GM12878 (cell line): ENCODE measurements at regions not wholly inside any gene's neighbourhood (a gene's known extent, or its start where the extent isn't known, plus 50 kb on each side); places are given as distances from the start of the nearest gene placed in this dataset.

Experiments
- ATAC-seq: fragments of 200-7000 bp; cut with Tn5 transposase; 3 replicates; pipeline ENCODE4 v1.9.1; 2020; ENCODE audit warnings: mild to moderate bottlenecking, moderate library complexity
- BruUV-seq: library from RNA; stranded (reverse); fragments of 400-500 nt; replicated peaks from 2 replicates; lab custom pipeline; 2021; lab: Mats Ljungman, UMichigan
- CTCF ChIA-PET: fragments of 300-600 bp; sonication (Branson Sonifier 250); formaldehyde crosslinking; extraction: SDS; loops from one replicate; lab custom pipeline; 2021; ENCODE audit warnings: inconsistent platforms; lab: Yijun Ruan, JAX
- POLR2A ChIA-PET: fragments of 350-600 bp; formaldehyde crosslinking; extraction: SDS; loops from one replicate; lab custom pipeline; 2021; ENCODE audit warnings: inconsistent platforms; lab: Charles Lee
- RAD21 ChIA-PET: fragments of 300-600 bp; sonication (Branson Sonifier 250); formaldehyde crosslinking; loops from one replicate; lab custom pipeline; 2023; ENCODE audit warnings: antibody characterized with exemption; ENCODE audit not compliant: unreplicated experiment; lab: Charles Lee
- SMC1A ChIA-PET: fragments of 300-600 bp; sonication (Branson Sonifier 250); formaldehyde crosslinking; loops from one replicate; lab custom pipeline; 2023; ENCODE audit not compliant: unreplicated experiment, uncharacterized antibody; lab: Charles Lee
- DNase-seq: peaks from one replicate; pipeline ENCODE4 v3.0.0-alpha.2; 2011; ENCODE audit warnings: low read depth, low spot score
- FAIRE-seq: peaks from 3 replicates; lab custom pipeline; 2011; peaks lifted over from hg19 to GRCh38; lab: Jason Lieb, UNC
- H2AFZ ChIP-seq: 2 replicates; pipeline ENCODE4 v1.6.0; 2011; ENCODE audit warnings: low read depth, low read length, control low read depth; ENCODE audit not compliant: control insufficient read depth
- H3K27ac ChIP-seq: 2 replicates; pipeline ENCODE4 v1.5.1; 2011; ENCODE audit warnings: control low read depth; ENCODE audit not compliant: control insufficient read depth, insufficient read depth
- H3K27me3 ChIP-seq, 2 experiments: replicated peaks in 1 of 2; 2 replicates each; pipeline versions ENCODE4 v1.6.0 to v1.6.1; 2011; ENCODE audit warnings: low read length in 1 of 2; ENCODE audit not compliant: control insufficient read depth in 2 of 2, insufficient read depth in 2 of 2
- H3K36me3 ChIP-seq, 2 experiments: 2 replicates each; pipeline ENCODE4 v1.5.1; 2011; ENCODE audit warnings: low read length in 1 of 2; ENCODE audit not compliant: control insufficient read depth in 2 of 2, insufficient read depth in 2 of 2
- H3K4me1 ChIP-seq: 2 replicates; pipeline ENCODE4 v1.6.1; 2011; ENCODE audit warnings: mild to moderate bottlenecking, low read length, moderate library complexity, mixed read lengths; ENCODE audit not compliant: control insufficient read depth, insufficient read depth
- H3K4me2 ChIP-seq: 2 replicates; pipeline ENCODE4 v1.6.0; 2011; ENCODE audit warnings: control low read depth; ENCODE audit not compliant: control insufficient read depth, insufficient read depth
- H3K4me3 ChIP-seq: fragments of 200-600 bp; sonication (generic); 2 replicates; pipeline ENCODE4 v1.5.1; 2016
- H3K79me2 ChIP-seq: 2 replicates; pipeline ENCODE4 v1.6.0; 2011; ENCODE audit warnings: low read length; ENCODE audit not compliant: control insufficient read depth, insufficient read depth
- H3K9ac ChIP-seq: 2 replicates; pipeline ENCODE4 v1.8.0; 2011; ENCODE audit warnings: low read length, control low read depth, mixed read lengths; ENCODE audit not compliant: control insufficient read depth, insufficient read depth
- H3K9me3 ChIP-seq: replicated peaks from 3 replicates; pipeline ENCODE4 v1.5.1; 2011; ENCODE audit warnings: mild to moderate bottlenecking, low read length; ENCODE audit not compliant: control insufficient read depth, insufficient read depth
- H4K20me1 ChIP-seq: 2 replicates; pipeline ENCODE4 v1.6.0; 2011; ENCODE audit not compliant: control insufficient read depth, insufficient read depth
- ASH2L ChIP-seq: fragments of 300-600, 200-600 bp; sonication (generic); IDR thresholded peaks from 2 replicates; pipeline ENCODE4 v1.6.1; 2017; ENCODE audit warnings: low read depth, mild to moderate bottlenecking, borderline replicate concordance
- CHD4 ChIP-seq: fragments of 200-600 bp; sonication (generic); IDR thresholded peaks from 2 replicates; pipeline ENCODE4 v1.6.1; 2016; ENCODE audit warnings: mild to moderate bottlenecking
- CREB1 ChIP-seq: IDR thresholded peaks from 2 replicates; pipeline ENCODE4 v1.6.1; 2012; ENCODE audit warnings: low read depth, mild to moderate bottlenecking, inconsistent platforms
- HDAC2 ChIP-seq: fragments of 200-600 bp; sonication (generic); IDR thresholded peaks from 2 replicates; pipeline ENCODE4 v1.6.1; 2017
- IKZF1 ChIP-seq: fragments of 450-650 bp; conservative IDR thresholded peaks from 2 replicates; pipeline ENCODE4 v1.6.1; 2017; ENCODE audit warnings: antibody characterized with exemption, mild to moderate bottlenecking
- IRF4 ChIP-seq: IDR thresholded peaks from 2 replicates; pipeline ENCODE4 v1.6.1; 2011; ENCODE audit warnings: low read depth, low read length
- KLF5 ChIP-seq: fragments of 450-650 bp; IDR thresholded peaks from 2 replicates; pipeline ENCODE4 v1.6.1; 2014; ENCODE audit warnings: mild to moderate bottlenecking; ENCODE audit not compliant: partially characterized antibody
- MTA2 ChIP-seq: fragments of 450-650 bp; IDR thresholded peaks from 2 replicates; pipeline ENCODE4 v1.6.1; 2016; ENCODE audit warnings: low read depth, mild to moderate bottlenecking, moderate library complexity
- MYB ChIP-seq: fragments of 150-350 bp; IDR thresholded peaks from 2 replicates; pipeline ENCODE4 v1.6.1; 2014; ENCODE audit warnings: mild to moderate bottlenecking, low read depth, low read length, borderline replicate concordance
- NFIC ChIP-seq: IDR thresholded peaks from 2 replicates; pipeline ENCODE4 v1.6.1; 2012; ENCODE audit warnings: low read depth, mild to moderate bottlenecking, inconsistent platforms, low read length, moderate library complexity
- NFXL1 ChIP-seq: fragments of 450-650 bp; IDR thresholded peaks from 2 replicates; pipeline ENCODE4 v1.6.1; 2017; ENCODE audit warnings: antibody characterized with exemption, mild to moderate bottlenecking, borderline replicate concordance
- RB1 ChIP-seq: fragments of 450-650 bp; formaldehyde crosslinking; IDR thresholded peaks from 2 replicates; pipeline ENCODE4 v1.6.1; 2017; ENCODE audit warnings: mild to moderate bottlenecking, borderline replicate concordance
- SIN3A ChIP-seq: IDR thresholded peaks from 2 replicates; pipeline ENCODE4 v1.6.1; 2012; ENCODE audit warnings: low read depth, low read length, improper control_type of control experiment
- ZBTB4 ChIP-seq: fragments of 450-650 bp; formaldehyde crosslinking; IDR thresholded peaks from 2 replicates; pipeline ENCODE4 v1.4.0; 2022; ENCODE audit warnings: mild to moderate bottlenecking, moderate library complexity
- WGBS: methylation state at CpG from one replicate; pipeline ENCODE4 v1.1.6; 2016; ENCODE audit warnings: low lambda C conversion rate; ENCODE audit not compliant: insufficient replicate concordance, insufficient coverage; ENCODE audit errors: missing lambda C conversion rate; 5-methylcytosine and 5-hydroxymethylcytosine counted together
- in situ Hi-C: fragments of 300-500 bp; cut with MboI; formaldehyde crosslinking; loops from 9 replicates; pipeline ENCODE4 v1.14.3; 2018; ENCODE audit warnings: mixed read lengths
- intact Hi-C: fragments of 100-400 bp; cut with micrococcal nuclease; formaldehyde crosslinking; loops from one replicate; pipeline ENCODE4 v1.14.2; 2022; ENCODE audit not compliant: unreplicated experiment

DNA sequence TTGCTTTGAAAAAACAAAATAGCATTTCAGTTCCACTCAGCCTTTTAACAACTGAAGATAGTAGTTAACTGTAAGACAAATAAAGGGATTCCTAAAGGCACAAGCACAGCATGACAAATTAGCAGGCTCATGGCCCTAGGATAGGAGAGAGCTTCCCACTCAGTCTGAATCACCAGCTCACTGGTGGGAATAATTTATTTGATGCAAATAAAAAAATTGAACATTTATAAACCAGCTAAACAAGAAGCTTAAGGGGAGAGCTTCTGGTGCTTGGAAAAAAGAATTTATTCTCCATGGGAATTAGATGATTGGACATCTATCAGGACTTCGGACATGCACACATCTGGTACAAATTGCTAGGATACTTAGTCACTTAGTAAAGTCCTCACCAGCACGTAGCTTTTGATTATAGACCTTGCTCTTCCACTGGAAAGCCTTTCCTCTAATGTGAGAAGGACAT lies 294.1 kb upstream of the TNC start:
- ChIA-PET POLR2A (interaction anchor here (0.6 to 1.3 kb wide), 4 partner anchors 15 to 1137 kb away, joined by 3 to 5 read pairs (median 3); no protein-coding TSS in a partner anchor), RAD21 (interaction anchor here (1.2 to 2.2 kb wide), 5 partner anchors 17 to 186 kb away, joined by 3 to 6 read pairs (median 4); no protein-coding TSS in a partner anchor), SMC1A (interaction anchor here (0.8 to 3.2 kb wide), 9 partner anchors 17 to 731 kb away, joined by 3 to 20 read pairs (median 4); partner anchors contain the start of gene TEX48), CTCF (interaction anchor here (0.7 to 1.8 kb wide), 2 partner anchors 10 to 1026 kb away, joined by 3 to 4 read pairs; no protein-coding TSS in a partner anchor)
- no peaks in the 10 kb centered on the region for H3K9me3 ChIP-seq
- H2AFZ ChIP-seq: no peak overlapping the region
- ATAC-seq (no peak), DNase-seq (no peak), FAIRE-seq (no peak)
- H3K4me2 ChIP-seq: no peak overlapping the region
- no peak for TF ChIP-seq NFXL1
- TF ChIP-seq CHD4: no peak
- no peak for TF ChIP-seq KLF5
- no peak for TF ChIP-seq HDAC2
- no peak for TF ChIP-seq RB1
- no peak for TF ChIP-seq ASH2L
- no peak for TF ChIP-seq MTA2
- no peak for TF ChIP-seq SIN3A
- no peak for TF ChIP-seq MYB
- TF ChIP-seq NFIC: no peak
- no peak for TF ChIP-seq IRF4
- TF ChIP-seq CREB1: no peak
- TF ChIP-seq IKZF1: no peak
- TF ChIP-seq ZBTB4 (CRISPR knock-in tag): no peak
- H3K4me3 ChIP-seq: no peak overlapping the region
- intact Hi-C loops (loop anchor here (5.0 to 10.0 kb wide), 2 partner anchors 205 to 717 kb away; no protein-coding TSS in a partner anchor), in situ Hi-C loops (no loop called here)
- no peaks in the 10 kb centered on the region for H3K36me3 ChIP-seq
- H3K4me1 ChIP-seq: no peaks in the 10 kb centered on the region
- H3K27me3 ChIP-seq: no peaks in the 10 kb centered on the region
- H4K20me1 ChIP-seq: no peaks in the 10 kb centered on the region
- no peaks in the 10 kb centered on the region for H3K79me2 ChIP-seq
- BruUV-seq: no TSS peak
- no peak overlapping the region for H3K9ac ChIP-seq
- H3K27ac ChIP-seq: no peak overlapping the region
- 0% methylated on average over 2 of the region's 2 CpGs for whole genome bisulfite sequencing
